Skeletal muscle tissue (tissue), 3 donors: ENCODE measurements at regions not wholly inside any gene's neighbourhood (a gene's known extent, or its start where the extent isn't known, plus 50 kb on each side); places are given as distances from the start of the nearest gene placed in this dataset.

Source experiments
- H3K27ac ChIP-seq: one replicate; pipeline ENCODE4 v1.7.0; 2013; ENCODE audit warnings: mild to moderate bottlenecking, low read depth, low read length, inconsistent platforms
- H3K27me3 ChIP-seq, 3 donors: one replicate each; pipeline ENCODE4 v1.7.0; 2013; ENCODE audit warnings: low read length in 3 of 3; ENCODE audit not compliant: control insufficient read depth in 3 of 3, insufficient read depth in 3 of 3
- H3K36me3 ChIP-seq, 3 donors: one replicate each; pipeline ENCODE4 v1.7.0; 2013; ENCODE audit warnings: low read length in 3 of 3; ENCODE audit not compliant: control insufficient read depth in 3 of 3, insufficient read depth in 3 of 3
- H3K4me1 ChIP-seq, 3 donors: one replicate each; pipeline ENCODE4 v1.7.0; 2013; ENCODE audit warnings: low read length in 3 of 3, mild to moderate bottlenecking in 3 of 3; ENCODE audit not compliant: control insufficient read depth in 3 of 3, insufficient read depth in 3 of 3
- H3K4me3 ChIP-seq, 3 donors: one replicate each; pipeline ENCODE4 v1.7.0; 2013; ENCODE audit warnings: low read length in 3 of 3
- H3K9ac ChIP-seq, 3 donors: one replicate each; pipeline ENCODE4 v1.7.0; 2013; ENCODE audit warnings: low read length in 3 of 3, mild to moderate bottlenecking in 3 of 3, moderate library complexity in 2 of 3, low read depth in 1 of 3
- H3K9me3 ChIP-seq, 3 donors: one replicate each; pipeline ENCODE4 v1.7.0; 2013; ENCODE audit warnings: low read length in 3 of 3; ENCODE audit not compliant: control insufficient read depth in 3 of 3
- donor health status: Osteomylitis.

DNA sequence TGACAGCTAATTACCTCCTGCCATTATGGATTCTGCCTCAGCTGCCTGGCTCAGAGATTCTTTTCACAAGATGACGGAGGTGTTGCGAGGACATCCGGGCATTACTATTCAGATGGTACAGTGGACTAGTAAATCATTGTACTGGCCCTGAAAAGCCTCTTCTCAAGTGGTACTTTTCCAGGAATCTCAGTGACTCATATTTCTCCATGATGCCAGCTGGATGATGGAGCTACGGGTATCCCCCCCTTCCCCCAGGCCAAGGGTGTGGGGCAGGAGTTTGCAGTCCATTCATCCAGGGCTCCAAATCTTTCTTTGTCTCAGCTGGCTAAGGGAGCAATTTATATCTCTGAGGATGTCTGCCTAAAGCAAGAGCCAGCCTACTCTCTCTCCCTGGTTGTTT lies 107.7 kb upstream of the GPR139 start:
- H3K4me1 ChIP-seq, result no peaks in the 10 kb centered on the region
- no peaks in the 10 kb centered on the region for H3K36me3 ChIP-seq
- H3K9me3 ChIP-seq, result peaks cover 0 to 2% (median 0%) of the 10 kb centered on the region in 3 donors
- no peak overlapping the region for H3K9ac ChIP-seq
- no peak overlapping the region for H3K4me3 ChIP-seq
- H3K27ac ChIP-seq, result no peak overlapping the region
- peaks cover 0 to 3% (median 3%) of the 10 kb centered on the region in 3 donors for H3K27me3 ChIP-seq

DNA sequence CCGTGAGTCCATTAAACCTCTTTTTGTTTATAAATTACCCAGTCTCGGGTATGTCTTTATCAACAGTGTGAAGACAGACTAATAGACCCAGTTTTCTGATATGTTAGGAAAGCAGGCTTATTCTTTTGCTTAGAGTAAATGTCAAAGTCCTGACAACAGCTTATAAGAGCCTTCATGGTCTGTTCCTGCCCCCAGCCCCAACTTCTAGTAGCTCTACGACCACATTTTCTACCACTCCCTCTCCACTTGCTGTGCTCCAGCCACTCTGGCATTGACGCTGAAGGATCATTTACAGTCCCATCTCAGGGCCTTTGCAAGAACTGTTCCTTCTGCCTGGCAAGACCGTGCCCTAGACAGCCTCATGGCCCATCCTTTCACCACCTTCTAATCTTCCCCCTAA lies 104.6 kb upstream of the GPR139 start:
- H3K9ac ChIP-seq, result no peak overlapping the region
- no peak overlapping the region for H3K27ac ChIP-seq
- no peaks in the 10 kb centered on the region for H3K4me1 ChIP-seq
- no peaks in the 10 kb centered on the region for H3K36me3 ChIP-seq
- no peak overlapping the region for H3K4me3 ChIP-seq
- peaks cover 0 to 3% (median 3%) of the 10 kb centered on the region in 3 donors for H3K27me3 ChIP-seq
- no peaks in the 10 kb centered on the region for H3K9me3 ChIP-seq

DNA sequence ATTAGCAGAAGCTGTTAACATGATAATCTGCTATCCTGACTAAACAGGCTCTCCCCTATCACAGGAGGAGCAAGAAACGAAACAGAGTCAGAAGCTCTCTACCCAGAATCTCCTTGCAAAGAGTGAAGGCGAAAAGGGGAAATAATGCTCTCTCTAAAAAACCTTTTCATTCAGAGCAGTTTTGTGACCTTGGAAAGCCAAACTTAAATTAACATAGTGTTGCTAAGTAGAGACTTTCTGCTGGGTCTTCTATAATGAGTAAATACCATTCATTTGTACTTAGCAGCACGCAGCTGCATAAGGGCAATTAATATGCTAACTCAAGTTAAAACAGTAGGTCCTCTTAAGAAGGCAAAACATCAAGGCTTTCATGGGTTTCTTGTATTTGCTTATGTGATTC lies 101.7 kb upstream of the GPR139 start:
- H3K4me1 ChIP-seq, result no peaks in the 10 kb centered on the region
- H3K27ac ChIP-seq, result no peak overlapping the region
- H3K36me3 ChIP-seq, result no peaks in the 10 kb centered on the region
- no peaks in the 10 kb centered on the region for H3K9me3 ChIP-seq
- no peak overlapping the region for H3K4me3 ChIP-seq
- peaks cover 0 to 3% (median 3%) of the 10 kb centered on the region in 3 donors for H3K27me3 ChIP-seq
- H3K9ac ChIP-seq, result no peak overlapping the region

GRCh38 chr16:20167323-20167722 lies 93.6 kb upstream of the GPR139 start:
- Histone ChIP-seq H3K27ac (no peak overlapping the region), H3K9me3 (no peaks in the 10 kb centered on the region)

GRCh38 chr16:20166531-20167235 lies 93.0 kb upstream of the GPR139 start:
- Histone ChIP-seq H3K36me3 (no peaks in the 10 kb centered on the region), H3K4me3 (no peak overlapping the region), H3K27ac (no peak overlapping the region), H3K9me3 (no peaks in the 10 kb centered on the region), H3K27me3 (no peaks in the 10 kb centered on the region), H3K4me1 (no peaks in the 10 kb centered on the region), H3K9ac (no peak overlapping the region)

More at GRCh38 chr16:20167323-20167722, 93.6 kb upstream of the GPR139 start:
- H3K9ac ChIP-seq, result no peak overlapping the region
- no peaks in the 10 kb centered on the region for H3K4me1 ChIP-seq
- H3K27me3 ChIP-seq, result no peaks in the 10 kb centered on the region
- no peaks in the 10 kb centered on the region for H3K36me3 ChIP-seq
- H3K4me3 ChIP-seq, result no peak overlapping the region

DNA sequence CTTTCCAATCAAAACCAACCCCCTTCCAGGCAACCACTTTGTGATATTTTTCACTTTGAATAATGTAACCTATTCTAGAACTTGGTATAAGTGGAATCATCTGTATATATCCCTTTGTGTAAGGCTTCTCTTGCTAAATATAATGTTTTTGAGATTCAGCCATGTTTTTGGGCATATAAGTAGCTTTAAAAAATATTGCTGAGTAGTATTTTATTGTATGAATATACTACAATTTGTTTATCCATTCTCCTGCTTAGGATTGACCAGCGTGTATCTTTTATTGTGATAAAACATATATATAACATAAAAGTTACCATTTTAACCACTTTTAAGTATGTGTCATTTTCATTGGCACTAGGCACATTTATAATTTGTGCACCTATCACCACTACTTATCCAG lies 79.8 kb upstream of the GPR139 start:
- Histone ChIP-seq H3K4me1 (no peaks in the 10 kb centered on the region), H3K9me3 (peaks cover 6 to 10% (median 8%) of the 10 kb centered on the region in 3 donors), H3K36me3 (no peaks in the 10 kb centered on the region), H3K27ac (no peak overlapping the region), H3K4me3 (no peak overlapping the region), H3K27me3 (no peaks in the 10 kb centered on the region), H3K9ac (no peak overlapping the region)

GRCh38 chr16:20147091-20147490 lies 73.4 kb upstream of the GPR139 start:
- no peak overlapping the region for H3K4me3 ChIP-seq

GRCh38 chr16:20141956-20142355 lies 68.3 kb upstream of the GPR139 start:
- H3K27ac ChIP-seq, result no peak overlapping the region
- no peaks in the 10 kb centered on the region for H3K9me3 ChIP-seq
- no peaks in the 10 kb centered on the region for H3K36me3 ChIP-seq
- H3K4me3 ChIP-seq, result no peak overlapping the region
- H3K9ac ChIP-seq, result no peak overlapping the region
- peaks cover 0 to under 1% (median 0%) of the 10 kb centered on the region in 3 donors for H3K27me3 ChIP-seq
- H3K4me1 ChIP-seq, result no peaks in the 10 kb centered on the region

More at GRCh38 chr16:20147091-20147490, 73.4 kb upstream of the GPR139 start:
- Histone ChIP-seq H3K4me1 (no peaks in the 10 kb centered on the region), H3K27ac (no peak overlapping the region), H3K9me3 (no peaks in the 10 kb centered on the region), H3K9ac (no peak overlapping the region), H3K36me3 (no peaks in the 10 kb centered on the region), H3K27me3 (peaks cover 0 to 2% (median 2%) of the 10 kb centered on the region in 3 donors)

GRCh38 chr16:20137909-20138308 lies 64.2 kb upstream of the GPR139 start:
- no peaks in the 10 kb centered on the region for H3K9me3 ChIP-seq
- no peak overlapping the region for H3K9ac ChIP-seq
- H3K4me1 ChIP-seq, result no peaks in the 10 kb centered on the region
- no peak overlapping the region for H3K4me3 ChIP-seq
- no peak overlapping the region for H3K27ac ChIP-seq
- H3K36me3 ChIP-seq, result no peaks in the 10 kb centered on the region
- no peaks in the 10 kb centered on the region for H3K27me3 ChIP-seq

DNA sequence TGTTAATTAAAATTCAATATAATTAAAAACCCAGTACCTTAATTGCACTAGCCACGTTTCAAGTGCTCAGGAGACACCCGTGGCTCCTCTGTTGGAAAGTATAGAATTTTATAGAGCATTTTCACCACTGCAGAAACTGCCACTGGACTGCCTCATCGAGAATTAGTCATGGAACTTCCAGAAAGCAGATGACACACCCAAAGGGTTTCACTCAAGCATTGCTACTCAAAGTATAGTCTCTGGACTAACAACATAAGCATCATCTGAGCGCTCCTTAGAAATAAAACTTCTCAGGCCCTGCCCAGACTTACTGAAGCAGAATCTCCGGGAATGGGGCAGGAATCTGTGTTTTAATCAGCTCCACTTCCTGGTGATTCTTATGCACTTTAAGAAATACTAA lies 63.5 kb upstream of the GPR139 start:
- no peak overlapping the region for H3K4me3 ChIP-seq
- H3K9ac ChIP-seq, result no peak overlapping the region
- H3K27ac ChIP-seq, result no peak overlapping the region
- no peaks in the 10 kb centered on the region for H3K27me3 ChIP-seq
- no peaks in the 10 kb centered on the region for H3K36me3 ChIP-seq
- H3K4me1 ChIP-seq, result no peaks in the 10 kb centered on the region
- H3K9me3 ChIP-seq, result peaks cover 0 to under 1% (median 0%) of the 10 kb centered on the region in 3 donors
